Heart left ventricle (tissue), 16 donors: ENCODE measurements at regions not wholly inside any gene's neighbourhood (a gene's known extent, or its start where the extent isn't known, plus 50 kb on each side); places are given as distances from the start of the nearest gene placed in this dataset.

Source experiments
- ATAC-seq, 4 donors: fragments of 200-7000 bp; cut with Tn5 transposase; one replicate each; pipeline ENCODE4 v1.9.1; 2020 to 2022; ENCODE audit warnings: moderate library complexity in 4 of 4, mild to moderate bottlenecking in 3 of 4, moderate number of reproducible peaks in 1 of 4
- DNase-seq, 5 donors: peaks; one replicate each; pipeline ENCODE4 v3.0.0-alpha.2; 2020
- H3K27ac ChIP-seq, 12 donors: fragments of 200-600 bp; sonication (generic) in 4 of 12; one replicate each; pipeline versions ENCODE4 v1.5.0 to v1.8.0; 2016 to 2022; ENCODE audit warnings: mild to moderate bottlenecking in 2 of 12
- H3K27me3 ChIP-seq, 9 donors: fragments of 200-600 bp; sonication (generic) in 2 of 9; one replicate each; pipeline versions ENCODE4 v1.5.1 to v1.8.0; 2016 to 2022; ENCODE audit warnings: mild to moderate bottlenecking in 3 of 9
- H3K36me3 ChIP-seq, 9 donors: fragments of 200-600 bp; sonication (generic) in 2 of 9; one replicate each; pipeline versions ENCODE4 v1.5.0 to v1.8.0; 2018 to 2022; ENCODE audit warnings: mild to moderate bottlenecking in 2 of 9
- H3K4me1 ChIP-seq, 12 donors: fragments of 200-600 bp; sonication (generic) in 4 of 12; one replicate each; pipeline versions ENCODE4 v1.5.0 to v1.8.0; 2016 to 2022; ENCODE audit warnings: mild to moderate bottlenecking in 3 of 12
- H3K4me3 ChIP-seq, 12 donors: fragments of 200-600 bp; sonication (generic) in 4 of 12; one replicate each; pipeline versions ENCODE4 v1.5.0 to v1.8.0; 2017 to 2022; ENCODE audit warnings: mild to moderate bottlenecking in 9 of 12, moderate library complexity in 4 of 12
- H3K9me3 ChIP-seq, 12 donors: fragments of 200-600 bp; sonication (generic) in 4 of 12; one replicate each; pipeline versions ENCODE4 v1.5.0 to v1.8.0; 2016 to 2022; ENCODE audit warnings: mild to moderate bottlenecking in 1 of 12
- CTCF ChIP-seq, 12 donors: fragments of 200-600 bp; sonication (generic) in 4 of 12; IDR thresholded peaks; one replicate each; pipeline versions ENCODE4 v1.5.0 to v1.8.0; 2018 to 2022; ENCODE audit warnings: antibody characterized with exemption in 12 of 12, mild to moderate bottlenecking in 5 of 12
- POLR2A ChIP-seq, 2 donors: fragments of 450-650 bp; IDR thresholded peaks; one replicate each; pipeline ENCODE4 v1.6.1; 2017; ENCODE audit warnings: antibody characterized with exemption in 2 of 2, mild to moderate bottlenecking in 2 of 2, moderate library complexity in 2 of 2
- WGBS, 4 donors: extraction: QIAGEN DNeasy Blood & Tissue Kit in 2 of 4; methylation state at CpG; one replicate each; pipeline versions ENCODE4 v1.1.5 to v1.1.7; 2013 to 2018; 5-methylcytosine and 5-hydroxymethylcytosine counted together
- intact Hi-C, 10 donors: fragments of 100-400 bp; cut with DNase I; formaldehyde crosslinking; loops; one replicate each; pipeline versions ENCODE4 v1.11.1 to v1.14.2; 2022
- donor health status: ischemic (EF 13 %, LVEDD 7.1; RV severe dilation, severe dysfunction).
- donor health status: healthy with polysubstance abuse.
- donor health status: DM: no; HTN: yes; CAD: no.
- donor health status: DM: no; HTN: no; CAD: no.
- donor health status: ischemic (EF 25% LVEDD 6.9; RV normal size, moderate dysfunction).
- donor health status: ischemic (EF 25% LVEDD 5.7; RV mildly dilated, moderate dysfunction).
- donor health status: healthy.
- donor health status: DM: yes; HTN: yes; CAD: no.
- donor health status: ischemic (EF 35%, LVEDD 5.7; RV mildly dilated, moderate dysfunction).
- donor health status: nonischemic (EF 11% LVEDD 7.7; RV severe dilation, severe dysfunction).
- donor health status: DM: yes; HTN: yes; CAD: no.
- donor health status: PGD.
- donor health status: ischemic (EF 29% LVEDD 5.4; RV normal size, mild dysfunction).
- donor health status: nonischemic (EF 23%, LVEDD 6.1; RV moderate dilation, normal function).

GRCh38 chr2:47272031-47272864, 95.9 kb upstream of the CALM2 start:
- no peaks in the 10 kb centered on the region for H3K9me3 ChIP-seq
- intact Hi-C loops = loop anchor here in 6 of 10 donors (2.0 to 5.0 kb wide), 6 partner anchors 39 to 235 kb away; no protein-coding TSS in a partner anchor
- no peaks in the 10 kb centered on the region for H3K36me3 ChIP-seq
- TF ChIP-seq POLR2A (IDR thresholded peaks at IDR 0.05) (no peak), CTCF (IDR thresholded peaks at IDR 0.05) (peak; percentile 95 to 100 (median 99))
- peaks cover 4 to 57% (median 38%) of the 10 kb centered on the region in 12 donors for H3K4me1 ChIP-seq
- peak overlapping the region; percentile 4 to 60 (median 46) for H3K4me3 ChIP-seq
- WGBS, 4 donors = 8 to 18% (median 10%) methylated on average over 20 to 46 of the region's 46 CpGs
- DNase-seq = peak; percentile 65 to 86 (median 83)
- H3K27me3 ChIP-seq = no peaks in the 10 kb centered on the region
- H3K27ac ChIP-seq = peak overlapping the region; percentile 15 to 81 (median 72)
- ATAC-seq = peak; percentile 70 to 83 (median 79)

GRCh38 chr2:47271054-47272000, 95.0 kb upstream of the CALM2 start:
- H3K36me3 ChIP-seq = no peaks in the 10 kb centered on the region
- ATAC-seq (no peak), DNase-seq (no peak)
- WGBS, 4 donors = 85 to 89% (median 87%) methylated on average over 9 of the region's 9 CpGs
- no peaks in the 10 kb centered on the region for H3K9me3 ChIP-seq
- peak overlapping the region in 2 of 12 donors; percentile 42 to 51 for H3K4me3 ChIP-seq
- intact Hi-C loops = loop anchor here in 5 of 10 donors (5.0 kb wide), 5 partner anchors 41 to 234 kb away; no protein-coding TSS in a partner anchor
- H3K27me3 ChIP-seq = no peaks in the 10 kb centered on the region
- H3K4me1 ChIP-seq = peaks cover 4 to 57% (median 38%) of the 10 kb centered on the region in 12 donors
- H3K27ac ChIP-seq = peak overlapping the region in 11 of 12 donors; percentile 39 to 81 (median 73)
- TF ChIP-seq POLR2A (IDR thresholded peaks at IDR 0.05) (no peak), CTCF (IDR thresholded peaks at IDR 0.05) (no peak)

GRCh38 chr2:47270421-47270820, 94.1 kb upstream of the CALM2 start:
- WGBS, 4 donors = 69 to 77% (median 75%) methylated on average over 5 of the region's 5 CpGs
- no peak for DNase-seq

More at GRCh38 chr2:47270421-47270820, 94.1 kb upstream of the CALM2 start:
- H3K4me1 ChIP-seq = peaks cover 4 to 57% (median 38%) of the 10 kb centered on the region in 12 donors
- TF ChIP-seq CTCF (IDR thresholded peaks at IDR 0.05) (no peak), POLR2A (IDR thresholded peaks at IDR 0.05) (no peak)
- H3K4me3 ChIP-seq = no peak overlapping the region
- no peaks in the 10 kb centered on the region for H3K36me3 ChIP-seq
- peak overlapping the region in 7 of 12 donors; percentile 35 to 65 (median 48) for H3K27ac ChIP-seq
- intact Hi-C loops = loop anchor here in 5 of 10 donors (5.0 kb wide), 5 partner anchors 42 to 233 kb away; no protein-coding TSS in a partner anchor
- no peak for ATAC-seq
- H3K27me3 ChIP-seq = no peaks in the 10 kb centered on the region
- H3K9me3 ChIP-seq = no peaks in the 10 kb centered on the region
